GM12875 (cell line): ENCODE measurements at regions not wholly inside any gene's neighbourhood (a gene's known extent, or its start where the extent isn't known, plus 50 kb on each side); places are given as distances from the start of the nearest gene placed in this dataset.
"Not testable (repeated sequence)": the region's sequence is repeated elsewhere in the genome, so short reads cannot be mapped to it uniquely, and the experiment has no call there.

Source experiments
- H3K4me3 ChIP-seq: one replicate; pipeline ENCODE4 v1.5.1; 2011; ENCODE audit warnings: low read depth, low read length, control low read depth
- CTCF ChIP-seq: IDR thresholded peaks from 2 replicates; pipeline ENCODE4 v1.5.1; 2011; ENCODE audit warnings: low read depth, mild to moderate bottlenecking, control low read depth, inconsistent platforms, low read length, moderate library complexity, borderline replicate concordance; ENCODE audit not compliant: insufficient read depth

- TF ChIP-seq CTCF = no peak
- H3K4me3 ChIP-seq = no peak overlapping the region
These were observed 141.0 kb upstream of the NUDT12 start for GRCh38 chr5:103703617-103704016.

- TF ChIP-seq CTCF = no peak
- H3K4me3 ChIP-seq = no peak overlapping the region
These were observed 130.9 kb upstream of the NUDT12 start for GRCh38 chr5:103693517-103693916.

- H3K4me3 ChIP-seq = no peak overlapping the region
- TF ChIP-seq CTCF = no peak
These were observed 128.1 kb upstream of the NUDT12 start for GRCh38 chr5:103690676-103691075.

GRCh38 chr5:103679873-103680272 is 117.3 kb upstream of the NUDT12 start:
- TF ChIP-seq CTCF = no peak

GRCh38 chr5:103676198-103676597 is 113.6 kb upstream of the NUDT12 start:
- H3K4me3 ChIP-seq = not testable (repeated sequence)

More at GRCh38 chr5:103679873-103680272, 117.3 kb upstream of the NUDT12 start:
- H3K4me3 ChIP-seq = no peak overlapping the region

- no peak overlapping the region for H3K4me3 ChIP-seq
- no peak for TF ChIP-seq CTCF
These were observed 112.2 kb upstream of the NUDT12 start for GRCh38 chr5:103674739-103675138.

- no peak overlapping the region for H3K4me3 ChIP-seq
- TF ChIP-seq CTCF = no peak
These were observed 111.7 kb upstream of the NUDT12 start for GRCh38 chr5:103674251-103674650.

- H3K4me3 ChIP-seq = no peak overlapping the region
- TF ChIP-seq CTCF = no peak
These were observed 107.0 kb upstream of the NUDT12 start for GRCh38 chr5:103669615-103670014.
